H9 (cell line): ENCODE measurements at regions not wholly inside any gene's neighbourhood (a gene's known extent, or its start where the extent isn't known, plus 50 kb on each side); places are given as distances from the start of the nearest gene placed in this dataset.

Experiments
- DNase-seq: peaks from one replicate; pipeline ENCODE4 v3.0.0-alpha.2; 2017
- H2AFZ ChIP-seq: one replicate; pipeline ENCODE4 v1.6.1; 2013; ENCODE audit warnings: mild to moderate bottlenecking, low read length, control low read depth, moderate library complexity
- H2AK5ac ChIP-seq: 2 replicates; pipeline ENCODE4 v1.6.1; 2013; ENCODE audit warnings: low read length, control low read depth, mixed read lengths; ENCODE audit not compliant: insufficient read length
- H2BK120ac ChIP-seq: one replicate; pipeline ENCODE4 v1.6.1; 2013; ENCODE audit warnings: low read depth, mild to moderate bottlenecking, low read length, control low read depth, inconsistent platforms; ENCODE audit not compliant: poor library complexity, severe bottlenecking
- H2BK12ac ChIP-seq: 2 replicates; pipeline ENCODE4 v1.6.1; 2013; ENCODE audit warnings: low read length, control low read depth, mixed read lengths, low read depth; ENCODE audit not compliant: insufficient read length
- H2BK15ac ChIP-seq: 2 replicates; pipeline ENCODE4 v1.6.1; 2013; ENCODE audit warnings: low read depth, low read length, control low read depth
- H2BK20ac ChIP-seq: one replicate; pipeline ENCODE4 v1.6.1; 2013; ENCODE audit warnings: low read depth, mild to moderate bottlenecking, low read length, control low read depth, inconsistent platforms; ENCODE audit not compliant: poor library complexity, severe bottlenecking
- H2BK5ac ChIP-seq: 2 replicates; pipeline ENCODE4 v1.6.1; 2013; ENCODE audit warnings: low read length, control low read depth, mixed read lengths; ENCODE audit not compliant: insufficient read length
- H3K14ac ChIP-seq: 2 replicates; pipeline ENCODE4 v1.6.1; 2013; ENCODE audit warnings: low read length, control low read depth; ENCODE audit not compliant: insufficient read depth
- H3K18ac ChIP-seq: 2 replicates; pipeline ENCODE4 v1.6.1; 2013; ENCODE audit warnings: low read depth, mild to moderate bottlenecking, mixed read lengths, low read length, control low read depth; ENCODE audit not compliant: insufficient read length
- H3K23ac ChIP-seq: 2 replicates; pipeline ENCODE4 v1.6.1; 2013; ENCODE audit warnings: low read length, control low read depth, mixed read lengths, low read depth; ENCODE audit not compliant: insufficient read length
- H3K23me2 ChIP-seq: 2 replicates; pipeline ENCODE4 v1.6.1; 2013; ENCODE audit warnings: low read depth, mild to moderate bottlenecking, mixed read lengths, low read length, control low read depth; ENCODE audit not compliant: insufficient read length, poor library complexity, severe bottlenecking
- H3K27ac ChIP-seq: 2 replicates; pipeline ENCODE4 v1.5.1; 2013; ENCODE audit warnings: low read length, control low read depth, mixed read lengths, low read depth; ENCODE audit not compliant: insufficient read length
- H3K27me3 ChIP-seq: 2 replicates; pipeline ENCODE4 v1.6.1; 2013; ENCODE audit warnings: low read length, control low read depth, inconsistent platforms; ENCODE audit not compliant: insufficient read depth
- H3K4ac ChIP-seq: 2 replicates; pipeline ENCODE4 v1.6.1; 2013; ENCODE audit warnings: low read depth, mild to moderate bottlenecking, control low read depth, inconsistent platforms, low read length, moderate library complexity
- H3K4me1 ChIP-seq: 2 replicates; pipeline ENCODE4 v1.6.1; 2013; ENCODE audit warnings: low read length, control low read depth, inconsistent platforms; ENCODE audit not compliant: insufficient read depth
- H3K4me2 ChIP-seq: 2 replicates; pipeline ENCODE4 v1.6.1; 2013; ENCODE audit warnings: low read length, control low read depth, mixed read lengths; ENCODE audit not compliant: insufficient read length, insufficient read depth
- H3K56ac ChIP-seq: 2 replicates; pipeline ENCODE4 v1.6.1; 2013; ENCODE audit warnings: low read depth, mild to moderate bottlenecking, mixed read lengths, low read length, control low read depth; ENCODE audit not compliant: insufficient read length
- H3K79me1 ChIP-seq: 2 replicates; pipeline ENCODE4 v1.6.1; 2013; ENCODE audit warnings: low read depth, mild to moderate bottlenecking, moderate library complexity, low read length, control low read depth, inconsistent platforms; ENCODE audit not compliant: insufficient read depth, poor library complexity, severe bottlenecking
- H3K79me2 ChIP-seq: 2 replicates; pipeline ENCODE4 v1.6.1; 2013; ENCODE audit warnings: low read length, control low read depth, inconsistent platforms; ENCODE audit not compliant: insufficient read depth
- H3K9ac ChIP-seq: 2 replicates; pipeline ENCODE4 v1.6.1; 2013; ENCODE audit warnings: low read length, control low read depth, mixed read lengths; ENCODE audit not compliant: insufficient read length; ENCODE audit errors: extremely low read depth
- H3K9me3 ChIP-seq: one replicate; pipeline ENCODE4 v1.6.1; 2013; ENCODE audit warnings: low read depth, low read length, inconsistent platforms; ENCODE audit not compliant: control insufficient read depth
- H3T11ph ChIP-seq: one replicate; pipeline ENCODE4 v1.6.1; 2013; ENCODE audit warnings: mild to moderate bottlenecking, low read length, control low read depth, inconsistent platforms
- H4K20me1 ChIP-seq: one replicate; pipeline ENCODE4 v1.6.1; 2013; ENCODE audit not compliant: control insufficient read depth, insufficient read length, insufficient read depth
- H4K5ac ChIP-seq: 2 replicates; pipeline ENCODE4 v1.6.1; 2013; ENCODE audit warnings: low read depth, mild to moderate bottlenecking, mixed read lengths, low read length, control low read depth; ENCODE audit not compliant: insufficient read length
- H4K8ac ChIP-seq: replicated peaks from 2 replicates; pipeline ENCODE4 v1.6.1; 2013; ENCODE audit warnings: low read length, control low read depth, mixed read lengths, low read depth; ENCODE audit not compliant: insufficient read length
- H4K91ac ChIP-seq: 2 replicates; pipeline ENCODE4 v1.6.1; 2013; ENCODE audit warnings: low read depth, mild to moderate bottlenecking, moderate library complexity, mixed read lengths, low read length, control low read depth; ENCODE audit not compliant: insufficient read length
- H3K27ac Mint-ChIP-seq, 3 experiments: 2 replicates in 2 of 3; 3 replicates in 1 of 3; pipeline ENCODE4 v1.8.0; 2020 to 2021; ENCODE audit warnings: mixed read lengths in 3 of 3, mild to moderate bottlenecking in 1 of 3, moderate library complexity in 1 of 3
- H3K27me3 Mint-ChIP-seq: 2 replicates; pipeline ENCODE4 v1.8.0; 2021; ENCODE audit warnings: low read depth, mild to moderate bottlenecking, moderate library complexity, mixed read lengths
- H3K36me3 Mint-ChIP-seq, 3 experiments: 2 replicates in 2 of 3; 3 replicates in 1 of 3; pipeline ENCODE4 v1.8.0; 2020 to 2021; ENCODE audit warnings: low read depth in 3 of 3, mixed read lengths in 3 of 3; ENCODE audit not compliant: insufficient read depth in 1 of 3
- H3K4me1 Mint-ChIP-seq, 2 experiments: 2 replicates each; pipeline ENCODE4 v1.8.0; 2020; ENCODE audit warnings: mixed read lengths in 2 of 2
- H3K4me3 Mint-ChIP-seq, 2 experiments: 2 replicates in 1 of 2; 3 replicates in 1 of 2; pipeline ENCODE4 v1.8.0; 2020 to 2021; ENCODE audit warnings: mild to moderate bottlenecking in 2 of 2, mixed read lengths in 2 of 2, moderate library complexity in 1 of 2
- H3K9me3 Mint-ChIP-seq, 2 experiments: 2 replicates in 1 of 2; 3 replicates in 1 of 2; pipeline ENCODE4 v1.8.0; 2020; ENCODE audit warnings: mild to moderate bottlenecking in 2 of 2, mixed read lengths in 2 of 2, moderate library complexity in 1 of 2
- CTCF ChIP-seq: fragments of 200-600 bp; sonication (generic); conservative IDR thresholded peaks from 3 replicates; pipeline ENCODE4 v1.8.0; 2021; ENCODE audit warnings: antibody characterized with exemption, mild to moderate bottlenecking
- WGBS: extraction: QIAGEN DNeasy Blood & Tissue Kit; methylation state at CpG from one replicate; pipeline ENCODE4 v1.1.7; 2013; ENCODE audit warnings: missing lambda C conversion rate, low lambda C conversion rate, mixed read lengths; ENCODE audit not compliant: insufficient read length; ENCODE audit errors: extremely low coverage; 5-methylcytosine and 5-hydroxymethylcytosine counted together

GRCh38 chr1:229991724-229992333 lies 75.2 kb upstream of the GALNT2 start:
- Histone ChIP-seq H3K9ac (no peak overlapping the region), H3K18ac (no peak overlapping the region), H4K20me1 (no peaks in the 10 kb centered on the region), H3K79me1 (no peaks in the 10 kb centered on the region), H2AK5ac (no peak overlapping the region), H4K91ac (no peak overlapping the region), H2BK15ac (no peak overlapping the region), H3K4me2 (no peak overlapping the region), H3K4ac (no peak overlapping the region), H4K8ac (no peak overlapping the region), H4K5ac (no peak overlapping the region), H3K9me3 (no peaks in the 10 kb centered on the region), H2BK5ac (no peak overlapping the region), H2BK120ac (no peak overlapping the region), H2AFZ (no peak overlapping the region), H3K79me2 (no peaks in the 10 kb centered on the region), H2BK20ac (no peak overlapping the region), H3K56ac (no peak overlapping the region), H3K27me3 (no peaks in the 10 kb centered on the region), H2BK12ac (no peak overlapping the region), H3K23me2 (no peaks in the 10 kb centered on the region), H3K27ac (no peak overlapping the region), H3K4me1 (no peaks in the 10 kb centered on the region), H3K14ac (no peak overlapping the region), H3K23ac (no peak overlapping the region), H3T11ph (no peak overlapping the region)
- DNase-seq: no peak
- H3K27ac Mint-ChIP-seq: no peak overlapping the region
- H3K27me3 Mint-ChIP-seq: no peaks in the 10 kb centered on the region
- H3K4me1 Mint-ChIP-seq: no peaks in the 10 kb centered on the region
- H3K9me3 Mint-ChIP-seq: no peaks in the 10 kb centered on the region
- no CpG with 5 or more reads among the region's 6 CpGs for WGBS
- no peak overlapping the region for H3K4me3 Mint-ChIP-seq
- no peaks in the 10 kb centered on the region for H3K36me3 Mint-ChIP-seq
- no peak for TF ChIP-seq CTCF
